Gastroesophageal sphincter (tissue), 2 donors: ENCODE measurements at regions not wholly inside any gene's neighbourhood (a gene's known extent, or its start where the extent isn't known, plus 50 kb on each side); places are given as distances from the start of the nearest gene placed in this dataset.

ENCODE experiments used
- EP300 ChIP-seq: sonication (generic); formaldehyde crosslinking; IDR thresholded peaks from one replicate; pipeline ENCODE4 v1.6.1; 2017; ENCODE audit warnings: antibody characterized with exemption, mild to moderate bottlenecking
- POLR2AphosphoS5 ChIP-seq: sonication (generic); formaldehyde crosslinking; IDR thresholded peaks from one replicate; pipeline ENCODE4 v1.6.1; 2017; ENCODE audit warnings: antibody characterized with exemption

DNA sequence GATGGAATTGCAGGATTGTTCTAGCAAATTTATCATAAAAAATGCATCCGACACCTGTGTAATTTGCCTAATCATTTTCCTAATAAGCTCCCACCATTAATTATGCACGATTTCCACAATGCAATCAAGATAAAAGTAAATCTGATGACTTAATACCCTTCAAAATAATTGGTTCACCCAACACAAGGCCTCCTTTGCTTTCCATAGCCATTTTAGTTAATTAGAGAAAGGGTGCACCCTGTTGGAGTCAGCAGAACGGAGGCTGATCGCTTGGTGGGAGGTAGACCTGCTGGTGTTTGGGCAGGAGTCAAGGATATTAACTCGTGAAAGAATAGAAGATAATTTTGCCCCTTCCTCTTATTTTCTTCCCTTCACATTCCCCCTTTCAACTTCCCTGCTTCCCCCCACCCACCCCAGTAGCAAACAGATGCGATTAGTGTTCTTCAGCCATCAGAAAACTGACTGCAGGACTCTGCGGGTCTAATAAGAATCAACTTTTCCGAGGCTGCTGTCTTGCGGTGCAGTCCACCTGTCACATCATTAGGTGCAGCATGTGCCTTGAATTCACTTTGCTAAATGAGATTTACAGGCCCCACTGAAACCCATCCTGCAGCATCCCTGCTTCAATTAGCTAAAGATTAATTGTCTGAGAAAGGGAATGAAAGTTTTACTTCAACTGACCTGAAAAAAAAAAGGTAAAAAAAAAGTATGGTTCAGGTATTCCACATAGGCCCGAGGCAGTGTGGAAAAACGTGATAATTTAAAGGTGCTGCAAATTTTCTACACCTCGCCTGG lies 553.7 kb upstream of the LMO3 start:
- TF ChIP-seq POLR2AphosphoS5, result no peak
- no peak for TF ChIP-seq EP300
